ENCODE measurements at regions not wholly inside any gene's neighbourhood (a gene's known extent, or its start where the extent isn't known, plus 50 kb on each side); places are given as distances from the start of the nearest gene placed in this dataset.

DNA sequence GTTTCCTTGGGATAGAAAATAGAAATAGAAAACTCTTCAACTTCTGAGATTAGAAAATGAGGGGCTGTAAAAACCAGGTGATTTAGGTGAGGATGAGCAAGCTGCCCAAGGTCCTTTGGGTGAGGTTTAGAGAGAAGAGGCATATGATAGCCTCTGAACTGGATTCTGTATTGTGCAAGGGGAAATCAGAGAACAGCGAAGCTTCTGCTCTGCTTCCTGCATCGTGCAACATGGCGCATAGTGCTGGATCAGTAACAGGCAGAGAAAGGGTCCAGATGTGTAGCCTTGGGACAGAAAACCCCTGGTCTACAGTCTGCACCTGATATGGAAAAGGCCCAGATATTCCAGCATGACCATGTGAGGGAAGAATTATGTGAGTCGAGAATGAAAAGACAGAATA, 121.7 kb downstream of the MBL2 start:
- TF ChIP-seq, protein P1, sequence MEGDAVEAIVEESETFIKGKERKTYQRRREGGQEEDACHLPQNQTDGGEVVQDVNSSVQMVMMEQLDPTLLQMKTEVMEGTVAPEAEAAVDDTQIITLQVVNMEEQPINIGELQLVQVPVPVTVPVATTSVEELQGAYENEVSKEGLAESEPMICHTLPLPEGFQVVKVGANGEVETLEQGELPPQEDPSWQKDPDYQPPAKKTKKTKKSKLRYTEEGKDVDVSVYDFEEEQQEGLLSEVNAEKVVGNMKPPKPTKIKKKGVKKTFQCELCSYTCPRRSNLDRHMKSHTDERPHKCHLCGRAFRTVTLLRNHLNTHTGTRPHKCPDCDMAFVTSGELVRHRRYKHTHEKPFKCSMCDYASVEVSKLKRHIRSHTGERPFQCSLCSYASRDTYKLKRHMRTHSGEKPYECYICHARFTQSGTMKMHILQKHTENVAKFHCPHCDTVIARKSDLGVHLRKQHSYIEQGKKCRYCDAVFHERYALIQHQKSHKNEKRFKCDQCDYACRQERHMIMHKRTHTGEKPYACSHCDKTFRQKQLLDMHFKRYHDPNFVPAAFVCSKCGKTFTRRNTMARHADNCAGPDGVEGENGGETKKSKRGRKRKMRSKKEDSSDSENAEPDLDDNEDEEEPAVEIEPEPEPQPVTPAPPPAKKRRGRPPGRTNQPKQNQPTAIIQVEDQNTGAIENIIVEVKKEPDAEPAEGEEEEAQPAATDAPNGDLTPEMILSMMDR (IDR thresholded peaks at IDR 0.05) = no peak
- no peak for TF ChIP-seq POLR2A (IDR thresholded peaks at IDR 0.05)

All from vagina (tissue), 2 donors.